GM19023 (cell line): ENCODE measurements at regions not wholly inside any gene's neighbourhood (a gene's known extent, or its start where the extent isn't known, plus 50 kb on each side); places are given as distances from the start of the nearest gene placed in this dataset.

Experiments
- ATAC-seq: cut with Tn5 transposase; IDR thresholded peaks from one replicate; pipeline ENCODE4 v1.9.1; 2021; ENCODE audit warnings: mild to moderate bottlenecking, moderate library complexity; ENCODE audit not compliant: unreplicated experiment

GRCh38 chr1:175865041-175865766 lies 121.8 kb upstream of the TNR start:
- no peak for ATAC-seq

GRCh38 chr1:175864625-175865024 lies 121.2 kb upstream of the TNR start:
- no peak for ATAC-seq

- no peak for ATAC-seq
Observed at GRCh38 chr1:175864183-175864582, 120.8 kb upstream of the TNR start.

GRCh38 chr1:175863299-175864050 lies 120.1 kb upstream of the TNR start:
- no peak for ATAC-seq

- ATAC-seq = no peak
Observed at GRCh38 chr1:175862408-175862807, 119.0 kb upstream of the TNR start.

- ATAC-seq = no peak
Observed at GRCh38 chr1:175861626-175862367, 118.4 kb upstream of the TNR start.

GRCh38 chr1:175857756-175858155 lies 114.4 kb upstream of the TNR start:
- ATAC-seq = no peak

GRCh38 chr1:175853681-175854080 lies 110.3 kb upstream of the TNR start:
- ATAC-seq = no peak

- no peak for ATAC-seq
Observed at GRCh38 chr1:175851749-175852148, 108.4 kb upstream of the TNR start.

- no peak for ATAC-seq
Observed at GRCh38 chr1:175848329-175848728, 104.9 kb upstream of the TNR start.

- no peak for ATAC-seq
Observed at GRCh38 chr1:175845985-175846384, 102.6 kb upstream of the TNR start.

GRCh38 chr1:175845338-175845737 lies 101.9 kb upstream of the TNR start:
- ATAC-seq = no peak

- no peak for ATAC-seq
Observed at GRCh38 chr1:175844877-175845276, 101.5 kb upstream of the TNR start.

- ATAC-seq = no peak
Observed at GRCh38 chr1:175842550-175842949, 99.2 kb upstream of the TNR start.

- ATAC-seq = no peak
Observed at GRCh38 chr1:175841738-175842187, 98.4 kb upstream of the TNR start.

- ATAC-seq = no peak
Observed at GRCh38 chr1:175840787-175841186, 97.4 kb upstream of the TNR start.

GRCh38 chr1:175839779-175840669 lies 96.6 kb upstream of the TNR start:
- ATAC-seq = no peak

- no peak for ATAC-seq
Observed at GRCh38 chr1:175834597-175834996, 91.2 kb upstream of the TNR start.

- no peak for ATAC-seq
Observed at GRCh38 chr1:175833951-175834350, 90.6 kb upstream of the TNR start.

- ATAC-seq = no peak
Observed at GRCh38 chr1:175833502-175833901, 90.1 kb upstream of the TNR start.

- no peak for ATAC-seq
Observed at GRCh38 chr1:175830500-175830899, 87.1 kb upstream of the TNR start.
